Epithelial cell of esophagus (primary cell): ENCODE measurements at regions not wholly inside any gene's neighbourhood (a gene's known extent, or its start where the extent isn't known, plus 50 kb on each side); places are given as distances from the start of the nearest gene placed in this dataset.
"Not testable (repeated sequence)": the region's sequence is repeated elsewhere in the genome, so short reads cannot be mapped to it uniquely, and the experiment has no call there.

Source experiments
- DNase-seq: peaks from one replicate; pipeline ENCODE4 v3.0.0; 2010; ENCODE audit warnings: low read depth
- H3K4me3 ChIP-seq: 2 replicates; pipeline ENCODE4 v1.5.1; 2011; ENCODE audit warnings: mild to moderate bottlenecking, low read length, control low read depth
- TF ChIP-seq, protein P1 (sequence below): IDR thresholded peaks from 2 replicates; pipeline ENCODE4 v1.5.1; 2011; ENCODE audit warnings: low read depth, mild to moderate bottlenecking, low read length, control low read depth, inconsistent platforms; ENCODE audit not compliant: insufficient read depth; ENCODE audit errors: missing control alignments

DNA sequence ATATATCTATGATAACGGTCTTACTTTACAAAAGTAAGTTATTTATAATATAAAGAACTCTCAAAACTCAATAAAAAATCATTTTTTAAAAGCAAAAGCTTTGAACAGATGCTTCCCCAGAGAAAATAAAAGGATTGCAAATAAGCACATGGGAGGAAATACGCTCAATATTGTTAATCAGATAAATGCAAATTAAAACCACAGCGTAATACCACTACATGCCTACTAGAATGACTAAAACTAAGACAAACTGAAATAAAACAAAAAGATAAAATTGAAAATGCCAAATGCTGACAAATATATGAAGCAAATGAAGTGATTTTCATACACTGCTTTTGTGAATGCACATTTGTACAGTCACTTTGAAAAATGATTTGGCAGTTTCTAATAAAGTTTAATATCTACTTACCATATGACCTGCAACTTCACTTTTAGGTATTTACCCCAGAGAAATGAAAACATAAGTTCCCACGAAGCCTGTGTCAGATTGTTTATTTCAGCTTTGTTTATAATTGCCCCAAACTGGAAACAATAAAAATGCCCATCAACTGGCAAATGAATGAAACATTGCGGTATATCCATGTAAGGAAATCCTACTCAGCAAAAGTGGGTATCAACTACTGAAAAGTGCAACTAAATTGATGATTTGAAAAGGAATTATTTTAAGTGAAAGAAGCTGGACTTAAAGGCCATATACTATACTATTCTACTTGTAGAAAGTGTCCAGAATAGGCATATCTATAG lies 1072.4 kb downstream of the TMTC2 start:
- TF ChIP-seq, protein P1, sequence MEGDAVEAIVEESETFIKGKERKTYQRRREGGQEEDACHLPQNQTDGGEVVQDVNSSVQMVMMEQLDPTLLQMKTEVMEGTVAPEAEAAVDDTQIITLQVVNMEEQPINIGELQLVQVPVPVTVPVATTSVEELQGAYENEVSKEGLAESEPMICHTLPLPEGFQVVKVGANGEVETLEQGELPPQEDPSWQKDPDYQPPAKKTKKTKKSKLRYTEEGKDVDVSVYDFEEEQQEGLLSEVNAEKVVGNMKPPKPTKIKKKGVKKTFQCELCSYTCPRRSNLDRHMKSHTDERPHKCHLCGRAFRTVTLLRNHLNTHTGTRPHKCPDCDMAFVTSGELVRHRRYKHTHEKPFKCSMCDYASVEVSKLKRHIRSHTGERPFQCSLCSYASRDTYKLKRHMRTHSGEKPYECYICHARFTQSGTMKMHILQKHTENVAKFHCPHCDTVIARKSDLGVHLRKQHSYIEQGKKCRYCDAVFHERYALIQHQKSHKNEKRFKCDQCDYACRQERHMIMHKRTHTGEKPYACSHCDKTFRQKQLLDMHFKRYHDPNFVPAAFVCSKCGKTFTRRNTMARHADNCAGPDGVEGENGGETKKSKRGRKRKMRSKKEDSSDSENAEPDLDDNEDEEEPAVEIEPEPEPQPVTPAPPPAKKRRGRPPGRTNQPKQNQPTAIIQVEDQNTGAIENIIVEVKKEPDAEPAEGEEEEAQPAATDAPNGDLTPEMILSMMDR: no peak
- no peak for DNase-seq
- no peak overlapping the region for H3K4me3 ChIP-seq

DNA sequence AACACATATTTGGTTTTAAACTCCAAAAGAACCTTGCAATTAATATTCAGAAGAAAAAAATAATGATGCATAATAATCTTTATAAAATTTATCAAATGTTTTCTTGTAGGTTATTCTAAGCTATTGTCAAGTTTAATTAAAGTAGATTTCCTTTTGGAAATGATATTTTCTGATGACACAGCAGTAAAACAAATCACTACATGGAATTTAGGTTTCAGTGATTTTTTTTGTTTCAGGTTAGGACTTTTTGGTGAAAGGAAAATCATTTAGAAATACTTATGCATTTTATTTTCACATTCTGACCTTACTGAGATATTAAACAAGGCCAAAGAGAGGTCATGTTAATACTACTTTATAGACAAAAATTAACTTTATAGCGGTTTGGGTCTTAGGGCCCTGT lies 1067.2 kb downstream of the TMTC2 start:
- no peak overlapping the region for H3K4me3 ChIP-seq
- DNase-seq: no peak

DNA sequence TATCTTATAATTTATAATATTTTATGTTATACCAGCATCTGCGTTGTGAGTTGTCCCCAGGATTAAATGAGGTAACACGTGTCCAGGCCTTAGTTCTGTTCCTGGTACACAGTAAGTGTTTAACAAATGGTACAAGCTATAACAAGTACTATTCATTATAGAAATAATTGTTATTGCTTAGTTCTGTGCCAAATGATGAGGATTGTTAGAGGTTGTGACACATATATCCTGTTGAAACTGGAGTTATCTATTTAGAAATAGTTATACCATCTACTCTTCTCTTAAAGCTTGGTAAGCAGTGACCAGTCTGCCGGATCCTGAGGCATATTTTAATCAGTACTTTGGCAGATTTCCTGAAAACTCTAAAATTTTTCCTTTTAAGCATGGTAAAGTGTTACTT lies 1066.5 kb downstream of the TMTC2 start:
- no peak overlapping the region for H3K4me3 ChIP-seq
- peak; percentile 57 for DNase-seq
- TF ChIP-seq, protein P1: no peak

More for the DNA sequence above, 1067.2 kb downstream of the TMTC2 start:
- TF ChIP-seq, protein P1: no peak

DNA sequence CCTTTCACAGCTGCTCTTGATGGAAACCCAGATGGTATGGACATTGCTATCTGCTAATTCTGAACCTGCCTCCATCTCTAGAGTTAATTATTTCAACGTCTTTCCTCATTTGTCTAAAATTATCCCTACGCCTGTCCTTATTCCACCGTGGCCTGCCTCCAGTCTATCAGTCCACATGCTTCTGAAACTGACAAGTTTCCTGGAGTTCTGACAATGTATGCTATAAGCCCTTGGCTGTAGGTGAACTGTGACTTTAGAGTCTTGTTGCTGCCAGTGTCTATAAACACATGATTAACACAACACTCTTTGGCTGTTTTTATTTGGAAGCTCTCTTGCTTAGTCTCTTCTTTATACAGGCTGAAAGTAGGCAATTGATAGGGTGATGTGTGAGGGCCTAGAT lies 1052.9 kb downstream of the TMTC2 start:
- H3K4me3 ChIP-seq: no peak overlapping the region
- DNase-seq: no peak
- TF ChIP-seq, protein P1: no peak

GRCh38 chr12:83710851-83711250 lies 1024.1 kb downstream of the TMTC2 start:
- DNase-seq: no peak
- no peak overlapping the region for H3K4me3 ChIP-seq
- TF ChIP-seq, protein P1: no peak

- no peak overlapping the region for H3K4me3 ChIP-seq
- peak; percentile 59 for DNase-seq
- TF ChIP-seq, protein P1: no peak
Observed at GRCh38 chr12:83709899-83710298, 1023.2 kb downstream of the TMTC2 start.

- DNase-seq: peak; percentile 66
- H3K4me3 ChIP-seq: no peak overlapping the region
- TF ChIP-seq, protein P1: no peak
Observed at GRCh38 chr12:83700838-83701237, 1014.1 kb downstream of the TMTC2 start.

GRCh38 chr12:83696311-83696710 lies 1009.6 kb downstream of the TMTC2 start:
- H3K4me3 ChIP-seq, DNase-seq: not testable (repeated sequence)
